ENCODE measurements at regions not wholly inside any gene's neighbourhood (a gene's known extent, or its start where the extent isn't known, plus 50 kb on each side); places are given as distances from the start of the nearest gene placed in this dataset.

- Mint-ChIP-seq H3K27me3 (peaks cover 2% of the 10 kb centered on the region), H3K4me1 (no peaks in the 10 kb centered on the region), H3K9me3 (ENCODE audit: low read depth) (no peaks in the 10 kb centered on the region), H3K27ac (no peak overlapping the region), H3K4me3 (no peak overlapping the region), H3K36me3 (no peaks in the 10 kb centered on the region)
- DNase-seq (no peak), ATAC-seq (no peak)
- CTCF ChIA-PET: no interaction called here
Measured at GRCh38 chr2:234839285-234839684, 112.5 kb upstream of the SH3BP4 start.

GRCh38 chr2:234836271-234836670 lies 115.5 kb upstream of the SH3BP4 start:
- ATAC-seq (no peak), DNase-seq (no peak)
- no peaks in the 10 kb centered on the region for H3K9me3 Mint-ChIP-seq (ENCODE audit: low read depth)
- no peak overlapping the region for H3K27ac Mint-ChIP-seq
- no peak overlapping the region for H3K4me3 Mint-ChIP-seq
- H3K27me3 Mint-ChIP-seq: peaks cover 2% of the 10 kb centered on the region
- H3K4me1 Mint-ChIP-seq: no peaks in the 10 kb centered on the region
- H3K36me3 Mint-ChIP-seq: no peaks in the 10 kb centered on the region
- CTCF ChIA-PET: no interaction called here

GRCh38 chr2:234835738-234836137 lies 116.1 kb upstream of the SH3BP4 start:
- Mint-ChIP-seq H3K27ac (no peak overlapping the region), H3K4me3 (no peak overlapping the region), H3K4me1 (no peaks in the 10 kb centered on the region), H3K36me3 (no peaks in the 10 kb centered on the region), H3K27me3 (peaks cover 2% of the 10 kb centered on the region), H3K9me3 (ENCODE audit: low read depth) (no peaks in the 10 kb centered on the region)
- CTCF ChIA-PET: no interaction called here
- DNase-seq: no peak
- ATAC-seq: no peak

- ATAC-seq (no peak), DNase-seq (no peak)
- CTCF ChIA-PET: no interaction called here
- Mint-ChIP-seq H3K4me3 (no peak overlapping the region), H3K27me3 (no peaks in the 10 kb centered on the region), H3K4me1 (no peaks in the 10 kb centered on the region), H3K36me3 (no peaks in the 10 kb centered on the region), H3K9me3 (ENCODE audit: low read depth) (no peaks in the 10 kb centered on the region), H3K27ac (no peak overlapping the region)
Measured at GRCh38 chr2:234834228-234834923, 117.4 kb upstream of the SH3BP4 start.

GRCh38 chr2:234830853-234831252 lies 121.0 kb upstream of the SH3BP4 start:
- Mint-ChIP-seq H3K27me3 (no peaks in the 10 kb centered on the region), H3K9me3 (ENCODE audit: low read depth) (no peaks in the 10 kb centered on the region), H3K36me3 (no peaks in the 10 kb centered on the region), H3K4me1 (no peaks in the 10 kb centered on the region), H3K27ac (no peak overlapping the region), H3K4me3 (no peak overlapping the region)
- ATAC-seq (no peak), DNase-seq (no peak)
- CTCF ChIA-PET: no interaction called here

DNA sequence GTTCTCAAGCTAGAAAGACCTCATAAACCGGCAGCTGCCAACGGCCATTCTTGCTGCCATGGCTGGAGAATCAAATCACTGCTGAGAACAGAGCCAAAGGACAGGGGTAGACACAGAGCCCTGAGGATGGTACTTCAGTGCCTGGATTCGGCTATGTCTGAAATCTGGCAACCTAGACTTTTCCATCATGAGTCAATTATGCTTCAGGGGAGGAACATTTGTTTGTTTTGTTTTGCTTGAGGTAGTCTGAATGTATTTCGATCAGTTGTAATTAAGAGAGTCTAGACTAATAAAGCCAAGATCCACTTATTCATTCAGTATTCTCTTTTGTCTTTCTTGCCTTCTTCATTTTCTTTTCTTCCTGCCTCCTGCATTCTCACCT lies 122.8 kb upstream of the SH3BP4 start:
- Mint-ChIP-seq H3K27ac (no peak overlapping the region), H3K4me3 (no peak overlapping the region)
- CTCF ChIA-PET: no interaction called here

GRCh38 chr2:234828382-234829073 lies 123.3 kb upstream of the SH3BP4 start:
- CTCF ChIA-PET: no interaction called here
- Mint-ChIP-seq H3K4me3 (no peak overlapping the region), H3K9me3 (ENCODE audit: low read depth) (no peaks in the 10 kb centered on the region), H3K27ac (no peak overlapping the region), H3K36me3 (no peaks in the 10 kb centered on the region), H3K4me1 (no peaks in the 10 kb centered on the region), H3K27me3 (no peaks in the 10 kb centered on the region)
- DNase-seq (no peak), ATAC-seq (no peak)

More for the DNA sequence above, 122.8 kb upstream of the SH3BP4 start:
- Mint-ChIP-seq H3K36me3 (no peaks in the 10 kb centered on the region), H3K4me1 (no peaks in the 10 kb centered on the region), H3K27me3 (no peaks in the 10 kb centered on the region), H3K9me3 (ENCODE audit: low read depth) (no peaks in the 10 kb centered on the region)
- ATAC-seq (no peak), DNase-seq (no peak)

- H3K27ac Mint-ChIP-seq: no peak overlapping the region
- no peaks in the 10 kb centered on the region for H3K9me3 Mint-ChIP-seq (ENCODE audit: low read depth)
- no peaks in the 10 kb centered on the region for H3K4me1 Mint-ChIP-seq
- ATAC-seq (no peak), DNase-seq (no peak)
- no peaks in the 10 kb centered on the region for H3K36me3 Mint-ChIP-seq
- H3K4me3 Mint-ChIP-seq: no peak overlapping the region
- CTCF ChIA-PET: no interaction called here
- H3K27me3 Mint-ChIP-seq: no peaks in the 10 kb centered on the region
Measured at GRCh38 chr2:234827096-234827860, 124.5 kb upstream of the SH3BP4 start.

DNA sequence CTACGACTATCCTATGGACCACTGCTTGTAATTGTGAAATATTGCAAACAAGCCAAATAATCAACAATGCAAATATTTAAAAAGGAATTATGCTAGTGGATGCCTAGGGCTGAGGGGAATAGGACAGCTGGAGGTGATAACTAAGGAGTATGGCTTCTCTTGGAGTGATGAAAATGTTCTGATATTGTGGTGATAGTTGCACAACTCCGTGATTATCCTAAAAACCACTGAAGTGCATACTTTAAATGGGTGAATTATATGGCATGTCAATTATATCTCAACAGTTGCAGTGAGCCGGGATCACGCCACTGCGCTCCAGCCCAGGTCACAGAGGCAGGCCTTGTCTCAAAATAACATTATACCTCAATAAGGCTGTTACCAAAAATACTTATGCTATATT lies 125.1 kb upstream of the SH3BP4 start:
- Mint-ChIP-seq H3K4me3 (no peak overlapping the region), H3K27me3 (no peaks in the 10 kb centered on the region), H3K9me3 (ENCODE audit: low read depth) (no peaks in the 10 kb centered on the region), H3K4me1 (no peaks in the 10 kb centered on the region), H3K36me3 (no peaks in the 10 kb centered on the region), H3K27ac (no peak overlapping the region)
- CTCF ChIA-PET: no interaction called here
- ATAC-seq (no peak), DNase-seq (no peak)

DNA sequence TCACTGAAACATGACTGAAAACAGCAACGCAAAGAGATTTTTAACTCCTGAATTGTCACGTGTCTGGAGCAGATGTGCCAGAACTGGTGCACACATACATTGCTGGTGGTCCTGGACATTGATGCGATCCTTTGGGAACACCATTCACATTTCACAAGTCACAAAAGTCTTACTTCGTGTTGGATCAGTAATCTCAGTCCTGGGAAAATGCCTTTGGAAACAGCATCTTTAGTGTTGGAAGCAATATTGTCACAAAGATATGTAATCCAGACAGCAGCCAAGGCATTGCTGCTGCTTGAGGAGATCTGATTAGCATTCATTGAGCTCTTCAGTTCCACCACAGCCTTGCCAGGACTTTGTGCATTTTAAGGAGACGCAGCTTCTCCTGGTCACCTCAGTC lies 126.2 kb upstream of the SH3BP4 start:
- Mint-ChIP-seq H3K27me3 (no peaks in the 10 kb centered on the region), H3K9me3 (ENCODE audit: low read depth) (no peaks in the 10 kb centered on the region), H3K4me3 (no peak overlapping the region), H3K4me1 (no peaks in the 10 kb centered on the region), H3K36me3 (no peaks in the 10 kb centered on the region), H3K27ac (no peak overlapping the region)
- ATAC-seq (no peak), DNase-seq (no peak)
- CTCF ChIA-PET: no interaction called here

DNA sequence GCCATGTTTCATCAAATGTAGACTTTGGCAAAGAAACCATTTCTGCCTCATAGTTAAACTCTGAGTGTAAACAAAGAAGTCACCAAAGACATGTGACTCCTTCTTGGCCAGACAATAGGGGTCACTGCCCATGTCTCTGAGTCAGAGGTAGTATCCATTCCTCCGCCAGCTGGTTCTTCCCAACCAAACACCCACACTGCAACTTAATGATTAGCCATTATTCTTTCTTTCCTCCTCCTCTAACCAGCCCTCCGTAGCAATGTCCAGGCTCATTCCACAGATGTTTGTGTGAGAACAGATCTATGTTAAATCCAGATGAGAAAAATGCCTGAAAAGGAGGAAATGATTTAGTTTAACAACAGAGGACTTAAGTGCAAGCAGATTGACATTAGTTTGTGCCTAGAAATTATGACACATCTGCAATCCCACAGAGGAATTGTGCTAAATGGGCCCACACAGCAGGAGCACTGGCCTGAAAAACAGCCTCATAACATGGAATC lies 127.9 kb upstream of the SH3BP4 start:
- DNase-seq (no peak), ATAC-seq (no peak)
- no peaks in the 10 kb centered on the region for H3K36me3 Mint-ChIP-seq
- H3K27me3 Mint-ChIP-seq: no peaks in the 10 kb centered on the region
- H3K27ac Mint-ChIP-seq: no peak overlapping the region
- CTCF ChIA-PET: no interaction called here
- no peaks in the 10 kb centered on the region for H3K4me1 Mint-ChIP-seq
- no peak overlapping the region for H3K4me3 Mint-ChIP-seq
- H3K9me3 Mint-ChIP-seq (ENCODE audit: low read depth): no peaks in the 10 kb centered on the region

- ATAC-seq (no peak), DNase-seq (no peak)
- CTCF ChIA-PET: no interaction called here
- Mint-ChIP-seq H3K36me3 (no peaks in the 10 kb centered on the region), H3K27me3 (no peaks in the 10 kb centered on the region), H3K4me1 (no peaks in the 10 kb centered on the region), H3K27ac (no peak overlapping the region), H3K4me3 (no peak overlapping the region), H3K9me3 (ENCODE audit: low read depth) (no peaks in the 10 kb centered on the region)
Measured at GRCh38 chr2:234823196-234823876, 128.5 kb upstream of the SH3BP4 start.

DNA sequence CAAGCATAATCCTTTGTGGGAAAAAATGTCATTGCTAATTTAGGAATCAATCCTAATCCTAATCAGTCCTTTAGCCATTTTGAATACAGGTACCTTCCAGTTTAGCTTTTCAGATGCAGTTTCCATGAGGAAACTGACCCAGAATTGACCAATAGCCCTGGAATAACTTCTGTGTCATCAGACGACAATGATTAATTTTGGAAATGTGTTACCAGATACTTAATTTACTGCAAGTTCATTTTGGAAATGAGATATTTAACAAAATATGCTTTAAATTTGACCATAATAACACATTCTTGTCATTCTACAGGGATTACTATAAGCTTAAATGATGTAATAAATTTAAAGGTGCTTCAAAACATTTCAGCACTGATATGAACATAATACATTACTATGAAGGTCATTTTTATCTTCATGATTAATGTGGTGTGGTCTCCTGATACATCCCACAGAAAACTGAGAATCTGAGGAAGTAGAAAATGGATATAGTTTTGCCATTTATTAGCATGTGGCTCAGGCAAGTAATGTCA lies 129.8 kb upstream of the SH3BP4 start:
- Mint-ChIP-seq H3K36me3 (no peaks in the 10 kb centered on the region), H3K27ac (no peak overlapping the region), H3K4me1 (no peaks in the 10 kb centered on the region), H3K9me3 (ENCODE audit: low read depth) (no peaks in the 10 kb centered on the region), H3K4me3 (no peak overlapping the region), H3K27me3 (no peaks in the 10 kb centered on the region)
- no peak for DNase-seq
- CTCF ChIA-PET: interaction anchor here (1.0 kb wide), 1 partner anchor 38 kb away, joined by 3 read pairs; no protein-coding TSS in a partner anchor
- no peak for ATAC-seq
